HG02763 (cell line): ENCODE measurements at regions not wholly inside any gene's neighbourhood (a gene's known extent, or its start where the extent isn't known, plus 50 kb on each side); places are given as distances from the start of the nearest gene placed in this dataset.
"Not testable (repeated sequence)": the region's sequence is repeated elsewhere in the genome, so short reads cannot be mapped to it uniquely, and the experiment has no call there.

Experiments used
- ATAC-seq: cut with Tn5 transposase; IDR thresholded peaks from one replicate; pipeline ENCODE4 v1.9.1; 2021; ENCODE audit warnings: mild to moderate bottlenecking, moderate library complexity; ENCODE audit not compliant: unreplicated experiment

DNA sequence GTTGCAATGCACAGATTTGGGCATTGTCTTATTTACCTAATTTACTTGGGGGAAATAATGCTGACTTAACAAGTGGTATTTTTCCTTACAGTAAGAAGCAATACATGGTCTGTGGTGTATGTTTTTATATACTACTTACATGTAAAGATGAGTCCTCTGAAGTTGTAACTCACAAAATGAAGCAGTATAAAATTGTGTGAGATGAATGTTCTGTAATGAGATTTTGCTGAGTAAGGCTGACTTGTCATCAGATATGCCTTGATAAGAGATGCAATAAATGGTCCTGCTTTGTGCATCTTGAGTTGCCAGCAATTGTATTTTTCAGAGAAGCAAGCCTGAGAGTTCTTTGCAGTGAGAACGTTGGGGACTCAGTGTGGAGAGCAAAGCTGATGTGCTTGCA lies 92.2 kb upstream of the GNAQ start:
- ATAC-seq, result no peak

- ATAC-seq, result no peak
Measured at GRCh38 chr9:78122631-78123030, 91.0 kb upstream of the GNAQ start.

DNA sequence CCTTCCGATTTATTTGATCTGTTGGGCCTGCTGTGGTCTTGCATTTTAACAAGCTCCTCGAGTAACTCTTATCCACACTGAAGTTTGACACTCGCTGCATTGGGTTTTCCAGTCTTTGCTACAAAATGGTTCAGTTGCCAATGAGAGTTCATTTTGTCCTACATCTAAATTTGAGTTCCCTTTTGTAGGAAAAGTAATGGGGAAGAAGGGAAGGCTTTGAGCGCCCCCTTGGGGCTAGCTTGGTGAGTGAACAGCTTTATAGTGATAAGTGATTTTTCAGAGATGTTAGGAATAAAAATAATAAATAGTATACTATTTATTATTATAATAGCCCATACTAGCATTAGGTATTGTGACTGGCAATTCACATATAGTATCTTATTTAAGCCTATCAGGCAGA lies 89.9 kb upstream of the GNAQ start:
- no peak for ATAC-seq

DNA sequence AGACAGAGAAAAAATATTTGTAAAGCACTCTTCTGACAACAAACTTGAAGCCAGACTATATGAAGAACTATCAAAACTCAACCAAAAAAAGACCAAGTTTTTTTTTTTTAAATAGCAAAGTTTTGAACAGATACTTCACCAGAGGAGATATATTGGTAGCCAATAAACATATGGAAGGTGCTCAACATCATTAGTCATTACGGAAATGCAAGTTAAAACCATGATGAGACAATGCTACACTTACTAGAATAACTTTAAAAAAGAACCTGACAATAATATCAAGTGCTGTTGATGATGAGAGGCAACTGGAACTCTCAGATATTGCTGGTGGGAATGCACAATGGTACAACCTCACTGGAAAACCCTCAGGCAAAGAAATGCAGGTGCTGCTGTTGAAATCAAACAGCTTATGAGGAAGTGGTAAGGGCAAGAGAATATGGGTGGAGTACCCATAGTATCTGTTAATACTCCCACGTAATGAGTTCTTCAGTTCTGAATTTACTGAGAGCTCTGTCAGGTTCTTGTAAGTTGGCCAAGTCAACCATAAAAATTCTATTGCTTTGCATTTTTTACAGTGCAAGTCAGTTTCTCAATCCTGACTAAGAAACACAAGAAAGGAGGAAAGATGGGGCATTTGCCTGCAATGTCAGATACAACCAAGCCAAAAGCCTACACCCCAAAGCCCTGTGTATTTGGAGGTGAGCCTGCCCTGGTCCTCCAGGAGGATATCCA lies 87.3 kb upstream of the GNAQ start:
- peak; percentile 78 for ATAC-seq

DNA sequence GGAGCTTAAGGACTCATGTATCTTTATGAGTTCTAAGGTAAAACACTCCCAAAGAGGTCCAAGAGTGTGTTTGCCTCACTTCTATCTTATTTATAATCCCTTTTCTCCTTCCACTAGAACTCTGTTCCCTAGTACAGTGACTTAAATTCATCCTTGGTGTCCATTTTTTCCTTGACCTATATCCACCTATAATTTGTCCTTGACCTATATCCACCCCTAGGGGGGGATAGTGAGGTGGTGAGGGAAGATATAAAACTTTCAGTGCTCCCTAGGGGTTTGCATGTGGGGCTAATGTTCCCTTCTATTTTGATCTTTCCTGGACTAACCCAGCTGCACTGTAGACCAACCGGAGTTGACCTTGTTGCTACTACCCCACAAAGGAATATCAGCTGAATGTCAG lies 83.5 kb upstream of the GNAQ start:
- ATAC-seq, result no peak

- ATAC-seq, result no peak
Measured at GRCh38 chr9:78114581-78114980, 83.0 kb upstream of the GNAQ start.

- ATAC-seq, result no peak
Measured at GRCh38 chr9:78112406-78112805, 80.8 kb upstream of the GNAQ start.

- no peak for ATAC-seq
Measured at GRCh38 chr9:78112004-78112403, 80.4 kb upstream of the GNAQ start.

- ATAC-seq, result no peak
Measured at GRCh38 chr9:78109075-78109474, 77.5 kb upstream of the GNAQ start.

- not testable (repeated sequence) for ATAC-seq
Measured at GRCh38 chr9:78106586-78106985, 75.0 kb upstream of the GNAQ start.

DNA sequence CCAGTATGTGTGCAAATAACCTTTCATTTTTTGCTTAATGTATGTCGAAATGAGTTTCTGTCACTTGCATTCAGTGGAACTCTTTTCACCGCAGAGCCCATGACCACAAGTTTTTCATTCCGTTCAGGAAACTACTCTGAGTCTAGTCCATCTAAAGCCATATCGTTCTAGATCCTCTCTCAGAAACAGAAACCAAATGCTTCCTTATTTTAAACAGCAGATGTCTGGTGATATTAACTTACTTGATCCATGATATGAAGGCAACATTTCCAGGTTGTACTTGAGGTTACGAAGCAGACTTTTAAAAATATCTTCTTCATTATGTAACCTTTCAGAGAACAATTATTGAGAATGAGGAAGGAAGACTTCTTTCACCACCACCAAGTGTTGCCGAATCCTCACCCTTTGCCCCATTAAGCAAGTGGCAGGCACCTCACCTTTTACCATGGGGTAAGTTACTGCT lies 72.4 kb upstream of the GNAQ start:
- peak; percentile 68 for ATAC-seq

- no peak for ATAC-seq
Measured at GRCh38 chr9:78101247-78101646, 69.6 kb upstream of the GNAQ start.

DNA sequence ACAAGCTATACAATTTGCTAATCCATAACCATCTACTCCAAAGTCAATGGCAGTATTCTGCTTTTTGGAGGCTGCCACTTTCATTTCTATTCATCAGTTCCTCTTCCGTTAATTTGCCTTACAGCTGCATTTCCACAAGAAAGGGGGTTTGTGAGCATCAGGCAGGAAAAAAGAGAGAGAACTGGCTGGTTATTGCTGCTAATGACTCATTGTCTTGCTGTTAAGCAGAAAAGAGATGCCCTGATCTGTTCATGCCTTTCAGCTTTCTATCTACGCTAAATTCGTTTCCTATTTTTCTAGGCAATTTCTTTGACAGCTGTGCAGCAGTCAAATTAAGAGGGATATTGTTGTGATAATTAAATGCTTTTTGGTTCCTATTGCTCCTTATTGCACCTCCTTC lies 65.9 kb upstream of the GNAQ start:
- no peak for ATAC-seq

GRCh38 chr9:78091731-78092130 lies 60.1 kb upstream of the GNAQ start:
- ATAC-seq, result no peak

DNA sequence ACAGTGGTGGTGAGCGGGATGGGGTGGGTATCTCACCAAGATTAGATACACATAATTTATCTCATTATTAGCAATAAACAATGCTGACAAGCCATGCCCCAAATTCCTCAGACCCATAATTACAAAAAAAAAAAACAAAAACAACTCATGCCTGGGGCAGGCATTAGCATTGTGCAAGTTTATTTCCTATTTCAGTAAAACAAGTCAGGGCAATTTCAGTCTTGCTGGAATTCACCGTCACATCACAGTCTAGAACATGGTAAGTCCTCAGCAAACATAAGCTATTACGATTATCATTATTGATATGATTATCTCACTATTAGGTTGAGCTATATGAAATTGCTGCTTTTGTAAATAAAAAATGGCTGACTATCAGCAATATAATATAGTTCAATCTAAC lies 57.5 kb upstream of the GNAQ start:
- ATAC-seq, result no peak

DNA sequence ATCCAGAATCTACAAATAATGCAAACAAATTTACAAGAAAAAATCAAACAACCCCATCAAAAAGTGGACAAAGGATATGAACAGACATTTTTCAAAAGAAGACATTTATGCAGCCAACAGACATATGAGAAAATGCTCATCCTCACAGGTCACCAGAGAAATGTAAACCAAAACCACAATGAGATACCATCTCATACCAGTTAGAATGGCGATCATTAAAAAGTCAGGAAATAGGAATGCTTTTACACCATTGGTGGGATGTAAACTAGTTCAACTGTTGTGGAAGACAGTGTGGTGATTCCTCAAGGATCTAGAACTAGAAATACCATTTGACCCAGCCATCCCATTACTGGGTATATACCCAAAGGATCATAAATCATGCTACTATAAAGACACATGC lies 56.6 kb upstream of the GNAQ start:
- ATAC-seq, result not testable (repeated sequence)
